PC-3 (cell line): ENCODE measurements at regions not wholly inside any gene's neighbourhood (a gene's known extent, or its start where the extent isn't known, plus 50 kb on each side); places are given as distances from the start of the nearest gene placed in this dataset.

Source experiments
- ATAC-seq: fragments of 200-7000 bp; cut with Tn5 transposase; 2 replicates; pipeline ENCODE4 v1.9.1; 2020; ENCODE audit warnings: mild to moderate bottlenecking, moderate library complexity
- BruUV-seq: library from RNA; stranded (reverse); fragments of 400-500 nt; replicated peaks from 2 replicates; lab custom pipeline; 2021; lab: Mats Ljungman, UMichigan
- CTCF ChIA-PET: fragments of 300-600 bp; sonication (Branson Sonifier 250); formaldehyde crosslinking; loops from one replicate; lab custom pipeline; 2022; ENCODE audit warnings: antibody characterized with exemption; lab: Charles Lee
- POLR2A ChIA-PET: fragments of 300-600 bp; sonication (Branson Sonifier 250); formaldehyde crosslinking; loops from one replicate; lab custom pipeline; 2022; ENCODE audit warnings: antibody characterized with exemption; ENCODE audit not compliant: unreplicated experiment; lab: Charles Lee
- DNase-seq: peaks from one replicate; pipeline ENCODE4 v3.0.0-alpha.2; 2015
- H2AFZ ChIP-seq: fragments of 300-600 bp; sonication (generic); 2 replicates; pipeline ENCODE4 v1.6.0; 2016; ENCODE audit warnings: antibody characterized with exemption, low read length
- H3F3A ChIP-seq: fragments of 300-600 bp; sonication (generic); one replicate; pipeline ENCODE4 v1.6.0; 2017; ENCODE audit warnings: antibody characterized with exemption, low read length, control low read depth, mild to moderate bottlenecking; ENCODE audit not compliant: unreplicated experiment
- H3K27ac ChIP-seq: fragments of 300-600 bp; sonication (generic); 2 replicates; pipeline ENCODE4 v1.5.1; 2016; ENCODE audit warnings: mild to moderate bottlenecking, low read length
- H3K27me3 ChIP-seq: fragments of 300-600 bp; sonication (generic); 2 replicates; pipeline ENCODE4 v1.6.1; 2016; ENCODE audit warnings: low read length, mixed read lengths
- H3K36me3 ChIP-seq: fragments of 300-600 bp; sonication (generic); 2 replicates; pipeline ENCODE4 v1.6.1; 2016; ENCODE audit warnings: low read depth, mixed run types, low read length, mixed read lengths
- H3K4me1 ChIP-seq: fragments of 300-600 bp; sonication (generic); 2 replicates; pipeline ENCODE4 v1.5.1; 2016; ENCODE audit warnings: low read length; ENCODE audit not compliant: insufficient read depth
- H3K4me2 ChIP-seq: fragments of 300-600 bp; sonication (generic); 2 replicates; pipeline ENCODE4 v1.6.0; 2016; ENCODE audit warnings: low read length
- H3K4me3 ChIP-seq: fragments of 300-600 bp; sonication (generic); 2 replicates; pipeline ENCODE4 v1.5.1; 2016; ENCODE audit warnings: mild to moderate bottlenecking, low read length, mixed read lengths
- H3K79me2 ChIP-seq: fragments of 300-600 bp; sonication (generic); 2 replicates; pipeline ENCODE4 v1.6.1; 2017; ENCODE audit warnings: low read length, mixed read lengths
- H3K9ac ChIP-seq: fragments of 300-600 bp; sonication (generic); 2 replicates; pipeline ENCODE4 v1.6.0; 2016; ENCODE audit warnings: mild to moderate bottlenecking, low read length
- H3K9me2 ChIP-seq: fragments of 300-600 bp; sonication (generic); replicated peaks from 2 replicates; pipeline ENCODE4 v1.6.1; 2016; ENCODE audit warnings: mixed run types, low read length, mixed read lengths
- H3K9me3 ChIP-seq: fragments of 300-600 bp; sonication (generic); 2 replicates; pipeline ENCODE4 v1.6.1; 2016; ENCODE audit warnings: low read length, mixed read lengths
- H4K20me1 ChIP-seq: fragments of 300-600 bp; sonication (generic); 2 replicates; pipeline ENCODE4 v1.6.1; 2016; ENCODE audit warnings: low read length, mixed read lengths
- CTCF ChIP-seq: fragments of 300-600 bp; sonication (generic); conservative IDR thresholded peaks from 2 replicates; pipeline ENCODE4 v1.5.1; 2017; ENCODE audit warnings: antibody characterized with exemption, low read depth, mild to moderate bottlenecking, low read length
- EZH2 ChIP-seq: fragments of 300-600 bp; sonication (generic); IDR thresholded peaks from one replicate; pipeline ENCODE4 v1.6.1; 2017; ENCODE audit warnings: antibody characterized with exemption, mild to moderate bottlenecking, low read length; ENCODE audit not compliant: unreplicated experiment
- EZH2phosphoT487 ChIP-seq: fragments of 300-600 bp; sonication (generic); IDR thresholded peaks from 2 replicates; pipeline ENCODE4 v1.6.1; 2018; ENCODE audit warnings: mild to moderate bottlenecking, antibody characterized with exemption, low read length, borderline replicate concordance
- intact Hi-C: fragments of 100-400 bp; cut with micrococcal nuclease; formaldehyde crosslinking; loops from 2 replicates; pipeline ENCODE4 v1.9.0; 2023

DNA sequence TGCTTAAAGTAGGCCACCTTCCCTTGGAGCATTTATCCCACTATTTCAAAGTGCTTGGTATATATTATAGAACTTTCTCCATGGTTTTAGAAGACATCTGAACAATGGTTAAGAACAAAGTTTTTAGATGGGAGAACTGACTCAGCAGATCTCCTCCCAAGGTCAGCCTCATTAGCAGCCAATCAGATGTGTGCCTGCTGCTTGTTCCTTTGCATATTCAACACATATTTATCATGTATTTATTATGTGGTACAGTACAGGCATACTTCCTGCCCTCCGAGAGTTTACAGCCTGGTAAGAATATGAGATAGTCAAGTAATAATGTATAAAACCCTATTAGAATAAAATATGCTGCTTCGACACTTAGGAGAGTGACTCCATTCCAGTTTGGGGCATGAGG, 120.1 kb upstream of the NRP1 start:
- DNase-seq (no peak), ATAC-seq (no peak)
- ChIA-PET CTCF (interaction anchor here (0.5 kb wide), 1 partner anchor 261 kb away, joined by 3 read pairs; no protein-coding TSS in a partner anchor), POLR2A (no interaction called here)
- Histone ChIP-seq H2AFZ (no peak overlapping the region), H3K9me3 (peaks cover 7% of the 10 kb centered on the region; the same call in 1 of the 2 replicates), H3K36me3 (no peaks in the 10 kb centered on the region), H3K4me2 (no peak overlapping the region), H3K27me3 (no peaks in the 10 kb centered on the region), H3K9ac (no peak overlapping the region), H4K20me1 (no peaks in the 10 kb centered on the region), H3K4me1 (peaks cover 25% of the 10 kb centered on the region), H3K9me2 (no peaks in the 10 kb centered on the region), H3K4me3 (no peak overlapping the region), H3K27ac (no peak overlapping the region), H3F3A (peaks cover 11% of the 10 kb centered on the region), H3K79me2 (no peaks in the 10 kb centered on the region)
- intact Hi-C loops: loop anchor here (5.0 kb wide), 1 partner anchor 103 kb away; no protein-coding TSS in a partner anchor
- no peak for TF ChIP-seq EZH2
- no peak for TF ChIP-seq EZH2phosphoT487
- no peak for TF ChIP-seq CTCF
- no TSS peak for BruUV-seq

- peak overlapping the region; percentile 47 for H3K4me2 ChIP-seq
- ATAC-seq (peak; percentile 93), DNase-seq (peak; percentile 100)
- no peaks in the 10 kb centered on the region for H3K36me3 ChIP-seq
- H3K9me3 ChIP-seq: peaks cover 7% of the 10 kb centered on the region; the same call in 1 of the 2 replicates
- H2AFZ ChIP-seq: peak overlapping the region; percentile 18
- H3K79me2 ChIP-seq: no peaks in the 10 kb centered on the region
- TF ChIP-seq EZH2phosphoT487 (no peak), CTCF (no peak), EZH2 (no peak)
- H3K9ac ChIP-seq: peak overlapping the region; percentile 4
- no TSS peak for BruUV-seq
- H3K27me3 ChIP-seq: no peaks in the 10 kb centered on the region
- peaks cover 11% of the 10 kb centered on the region for H3F3A ChIP-seq
- H3K4me3 ChIP-seq: peak overlapping the region; percentile 2; the same call in 1 of the 2 replicates
- intact Hi-C loops: loop anchor here (2.0 to 5.0 kb wide), 2 partner anchors 104 to 117 kb away; no protein-coding TSS in a partner anchor
- H3K4me1 ChIP-seq: peaks cover 20% of the 10 kb centered on the region
- H3K9me2 ChIP-seq: no peaks in the 10 kb centered on the region
- peak overlapping the region; percentile 61 for H3K27ac ChIP-seq
- ChIA-PET POLR2A (interaction anchor here (0.6 to 1.2 kb wide), 7 partner anchors 17 to 1673 kb away, joined by 3 to 9 read pairs (median 3); partner anchors contain the start of genes CREM and NRP1), CTCF (interaction anchor here (0.6 kb wide), 2 partner anchors 117 to 938 kb away, joined by 3 to 4 read pairs; no protein-coding TSS in a partner anchor)
- no peaks in the 10 kb centered on the region for H4K20me1 ChIP-seq
Measured at GRCh38 chr10:33453081-33454025, 118.9 kb upstream of the NRP1 start.
